CD14-positive monocyte (primary cell): ENCODE measurements at regions not wholly inside any gene's neighbourhood (a gene's known extent, or its start where the extent isn't known, plus 50 kb on each side); places are given as distances from the start of the nearest gene placed in this dataset.

Experiments
- DNase-seq, 3 donors: peaks; one replicate each; pipeline ENCODE4 v3.0.0-alpha.2; 2011 to 2022
- H2AFZ ChIP-seq: 2 replicates; pipeline ENCODE4 v1.6.0; 2012; ENCODE audit warnings: mild to moderate bottlenecking, low read depth, low read length, inconsistent platforms; ENCODE audit not compliant: insufficient read depth, poor library complexity, severe bottlenecking
- H3K27ac ChIP-seq, 2 donors: 1 replicate in 1 of 2; 2 replicates in 1 of 2; pipeline ENCODE4 v1.5.1; 2012 to 2013; ENCODE audit warnings: low read length in 2 of 2, control low read depth in 1 of 2, inconsistent platforms in 1 of 2, low read depth in 1 of 2, mild to moderate bottlenecking in 1 of 2
- H3K27me3 ChIP-seq, 2 donors: one replicate each; pipeline versions ENCODE4 v1.6.0 to v1.6.1; 2011 to 2013; ENCODE audit warnings: low read length in 2 of 2; ENCODE audit not compliant: control insufficient read depth in 2 of 2, insufficient read depth in 2 of 2
- H3K36me3 ChIP-seq, 2 donors: replicated peaks in 1 of 2; 1 replicate in 1 of 2; 2 replicates in 1 of 2; pipeline versions ENCODE4 v1.5.1 to v1.6.1; 2012 to 2013; ENCODE audit warnings: low read length in 2 of 2, control low read depth in 1 of 2, inconsistent platforms in 1 of 2, mild to moderate bottlenecking in 1 of 2; ENCODE audit not compliant: insufficient read depth in 2 of 2, control insufficient read depth in 1 of 2
- H3K4me1 ChIP-seq, 2 donors: 1 replicate in 1 of 2; 2 replicates in 1 of 2; pipeline versions ENCODE4 v1.5.1 to v1.6.1; 2012 to 2013; ENCODE audit warnings: low read length in 2 of 2, control low read depth in 1 of 2, inconsistent platforms in 1 of 2, mild to moderate bottlenecking in 1 of 2, moderate library complexity in 1 of 2; ENCODE audit not compliant: insufficient read depth in 2 of 2, control insufficient read depth in 1 of 2
- H3K4me2 ChIP-seq: replicated peaks from 2 replicates; pipeline ENCODE3; 2012; ENCODE audit warnings: low read length, moderate library complexity, mild to moderate bottlenecking; ENCODE audit not compliant: poor library complexity, severe bottlenecking; ENCODE audit errors: extremely low read depth
- H3K4me3 ChIP-seq, 3 experiments: fragments of 200-600 bp in 1 of 3; sonication (generic) in 1 of 3; replicated peaks in 1 of 3; 1 replicate in 2 of 3; 2 replicates in 1 of 3; pipeline ENCODE4 v1.5.1; 2011 to 2013; ENCODE audit warnings: low read length in 3 of 3, mild to moderate bottlenecking in 3 of 3, control low read depth in 2 of 3, low read depth in 2 of 3, inconsistent platforms in 1 of 3, moderate library complexity in 1 of 3
- H3K79me2 ChIP-seq: 2 replicates; pipeline ENCODE4 v1.6.0; 2012; ENCODE audit warnings: mild to moderate bottlenecking, control low read depth, inconsistent platforms, low read length, moderate library complexity; ENCODE audit not compliant: insufficient read depth
- H3K9ac ChIP-seq: 2 replicates; pipeline ENCODE4 v1.6.0; 2017; ENCODE audit warnings: low read length, mild to moderate bottlenecking; ENCODE audit not compliant: insufficient read depth, poor library complexity, severe bottlenecking
- H3K9me3 ChIP-seq, 2 donors: replicated peaks in 1 of 2; 1 replicate in 1 of 2; 2 replicates in 1 of 2; pipeline versions ENCODE4 v1.5.1 to v1.6.1; 2012 to 2013; ENCODE audit warnings: low read length in 2 of 2, control low read depth in 1 of 2; ENCODE audit not compliant: control insufficient read depth in 1 of 2, insufficient read depth in 1 of 2
- H4K20me1 ChIP-seq: 2 replicates; pipeline ENCODE4 v1.6.0; 2012; ENCODE audit warnings: mild to moderate bottlenecking, low read length, control low read depth, moderate library complexity; ENCODE audit not compliant: insufficient read depth
- H3K27ac Mint-ChIP-seq, 7 donors: one replicate each; pipeline ENCODE4 v1.8.0; 2020; ENCODE audit warnings: mild to moderate bottlenecking in 7 of 7, mixed read lengths in 7 of 7, moderate library complexity in 6 of 7, inconsistent platforms in 2 of 7
- H3K27me3 Mint-ChIP-seq, 3 donors: one replicate each; pipeline ENCODE4 v1.8.0; 2021 to 2022; ENCODE audit warnings: low read depth in 3 of 3, mild to moderate bottlenecking in 3 of 3, mixed read lengths in 3 of 3, moderate library complexity in 3 of 3, inconsistent platforms in 1 of 3
- H3K36me3 Mint-ChIP-seq, 2 donors: one replicate each; pipeline ENCODE4 v1.8.0; 2020; ENCODE audit warnings: mixed read lengths in 2 of 2, inconsistent platforms in 1 of 2, mild to moderate bottlenecking in 1 of 2
- H3K4me1 Mint-ChIP-seq: one replicate; pipeline ENCODE4 v1.8.0; 2020; ENCODE audit warnings: mild to moderate bottlenecking, mixed read lengths
- H3K4me3 Mint-ChIP-seq, 2 donors: one replicate each; pipeline ENCODE4 v1.8.0; 2020; ENCODE audit warnings: mild to moderate bottlenecking in 2 of 2, mixed read lengths in 2 of 2, moderate library complexity in 1 of 2
- H3K9me3 Mint-ChIP-seq, 7 donors: one replicate each; pipeline ENCODE4 v1.8.0; 2020 to 2022; ENCODE audit warnings: mixed read lengths in 7 of 7, mild to moderate bottlenecking in 6 of 7, moderate library complexity in 6 of 7, inconsistent platforms in 2 of 7
- CTCF ChIP-seq: fragments of 200-600 bp; IDR thresholded peaks from one replicate; pipeline ENCODE4 v1.8.0; 2022; ENCODE audit warnings: antibody characterized with exemption, mild to moderate bottlenecking
- WGBS: methylation state at CpG from one replicate; pipeline ENCODE4 v1.1.5; 2013; ENCODE audit warnings: missing lambda C conversion rate; ENCODE audit not compliant: insufficient coverage; 5-methylcytosine and 5-hydroxymethylcytosine counted together
- intact Hi-C, 2 donors: fragments of 100-400 bp; cut with micrococcal nuclease; formaldehyde crosslinking; loops; one replicate each; pipeline versions ENCODE4 v1.15.0 to v1.15.1; 2023

GRCh38 chr2:6442252-6442985, 423.3 kb downstream of the CMPK2 start:
- DNase-seq, result no peak
- Mint-ChIP-seq H3K4me3 (no peak overlapping the region), H3K27ac (peak overlapping the region in 1 of 7 donors; percentile 32), H3K36me3 (no peaks in the 10 kb centered on the region), H3K4me1 (no peaks in the 10 kb centered on the region), H3K9me3 (peaks cover 0 to 4% (median 0%) of the 10 kb centered on the region in 7 donors), H3K27me3 (peaks cover 0 to 1% (median 0%) of the 10 kb centered on the region in 3 donors)
- Histone ChIP-seq H3K9ac (no peak overlapping the region), H2AFZ (no peak overlapping the region), H3K27me3 (no peaks in the 10 kb centered on the region), H3K79me2 (no peaks in the 10 kb centered on the region), H3K4me1 (no peaks in the 10 kb centered on the region), H3K4me3 (no peak overlapping the region), H3K9me3 (peaks cover 0 to 2% of the 10 kb centered on the region in 2 donors), H4K20me1 (no peaks in the 10 kb centered on the region), H3K27ac (no peak overlapping the region), H3K36me3 (no peaks in the 10 kb centered on the region), H3K4me2 (no peak overlapping the region)
- TF ChIP-seq CTCF, result no peak
- intact Hi-C loops, result loop anchor here in 1 of 2 donors (10.0 kb wide), 1 partner anchor 1648 kb away; no protein-coding TSS in a partner anchor
- WGBS, result no CpG with 5 or more reads among the region's 3 CpGs

- no peak overlapping the region for H2AFZ ChIP-seq
- no peak for TF ChIP-seq CTCF
- no peak overlapping the region for H3K4me3 ChIP-seq
- intact Hi-C loops, result loop anchor here in 1 of 2 donors (10.0 kb wide), 1 partner anchor 1648 kb away; no protein-coding TSS in a partner anchor
- no peaks in the 10 kb centered on the region for H3K4me1 ChIP-seq
- no peaks in the 10 kb centered on the region for H3K4me1 Mint-ChIP-seq
- 81% methylated on average over 3 of the region's 4 CpGs for WGBS
- H3K27me3 ChIP-seq, result no peaks in the 10 kb centered on the region
- H4K20me1 ChIP-seq, result no peaks in the 10 kb centered on the region
- DNase-seq, result no peak
- peaks cover 0 to 4% (median 0%) of the 10 kb centered on the region in 7 donors for H3K9me3 Mint-ChIP-seq
- H3K79me2 ChIP-seq, result no peaks in the 10 kb centered on the region
- H3K36me3 ChIP-seq, result no peaks in the 10 kb centered on the region
- no peak overlapping the region for H3K27ac Mint-ChIP-seq
- peaks cover 0 to 1% (median 0%) of the 10 kb centered on the region in 3 donors for H3K27me3 Mint-ChIP-seq
- no peak overlapping the region for H3K9ac ChIP-seq
- no peak overlapping the region for H3K4me2 ChIP-seq
- H3K9me3 ChIP-seq, result peaks cover 0 to 2% of the 10 kb centered on the region in 2 donors
- H3K27ac ChIP-seq, result no peak overlapping the region
- no peak overlapping the region for H3K4me3 Mint-ChIP-seq
- no peaks in the 10 kb centered on the region for H3K36me3 Mint-ChIP-seq
Measured at GRCh38 chr2:6443061-6443823, 422.5 kb downstream of the CMPK2 start.
